Lung microvascular endothelial cell (primary cell): ENCODE measurements at regions not wholly inside any gene's neighbourhood (a gene's known extent, or its start where the extent isn't known, plus 50 kb on each side); places are given as distances from the start of the nearest gene placed in this dataset.
A peak's percentile ranks its signal among the peaks of the same experiment; 100 is the strongest.
"Not testable (repeated sequence)": the region's sequence is repeated elsewhere in the genome, so short reads cannot be mapped to it uniquely, and the experiment has no call there.

ENCODE experiments used
- DNase-seq, 2 donors: peaks; one replicate each; pipeline versions ENCODE4 v3.0.0 to v3.0.0-alpha.2; 2010; ENCODE audit warnings: low read depth in 2 of 2

- not testable (repeated sequence) for DNase-seq
Observed at GRCh38 chr2:89213811-89214210, 522.3 kb downstream of the RPIA start.

GRCh38 chr2:89221474-89221873 is 530.0 kb downstream of the RPIA start:
- not testable (repeated sequence) for DNase-seq

- not testable (repeated sequence) for DNase-seq
Observed at GRCh38 chr2:89222063-89222732, 530.7 kb downstream of the RPIA start.

GRCh38 chr2:89224803-89225202 is 533.3 kb downstream of the RPIA start:
- DNase-seq, result peak in 1 of 2 donors; percentile 7

GRCh38 chr2:89229979-89230378 is 538.5 kb downstream of the RPIA start:
- DNase-seq, result not testable (repeated sequence)

GRCh38 chr2:89231241-89231640 is 539.8 kb downstream of the RPIA start:
- not testable (repeated sequence) for DNase-seq

- not testable (repeated sequence) for DNase-seq
Observed at GRCh38 chr2:89233931-89234330, 542.5 kb downstream of the RPIA start.

GRCh38 chr2:89234818-89235466 is 543.5 kb downstream of the RPIA start:
- DNase-seq, result not testable (repeated sequence)

GRCh38 chr2:89236832-89237450 is 545.5 kb downstream of the RPIA start:
- DNase-seq, result not testable (repeated sequence)

- not testable (repeated sequence) for DNase-seq
Observed at GRCh38 chr2:89237783-89238182, 546.3 kb downstream of the RPIA start.

GRCh38 chr2:89243114-89243700 is 551.7 kb downstream of the RPIA start:
- not testable (repeated sequence) for DNase-seq

GRCh38 chr2:89244407-89244806 is 552.9 kb downstream of the RPIA start:
- DNase-seq, result not testable (repeated sequence)

GRCh38 chr2:89245478-89245877 is 554.0 kb downstream of the RPIA start:
- DNase-seq, result peak in 1 of 2 donors; percentile 5

GRCh38 chr2:89246027-89246426 is 554.6 kb downstream of the RPIA start:
- peak; percentile 82 to 88 for DNase-seq

GRCh38 chr2:89246620-89247019 is 555.1 kb downstream of the RPIA start:
- DNase-seq, result peak in 1 of 2 donors; percentile 48

- DNase-seq, result not testable (repeated sequence)
Observed at GRCh38 chr2:89255013-89255412, 563.5 kb downstream of the RPIA start.

- not testable (repeated sequence) for DNase-seq
Observed at GRCh38 chr2:89273443-89273842, 582.0 kb downstream of the RPIA start.

GRCh38 chr2:89280536-89280935 is 589.1 kb downstream of the RPIA start:
- not testable (repeated sequence) for DNase-seq

GRCh38 chr2:89286448-89287080 is 595.1 kb downstream of the RPIA start:
- not testable (repeated sequence) for DNase-seq

GRCh38 chr2:89287084-89287483 is 595.6 kb downstream of the RPIA start:
- DNase-seq, result not testable (repeated sequence)

GRCh38 chr2:89291717-89292298 is 600.3 kb downstream of the RPIA start:
- DNase-seq, result not testable (repeated sequence)
